SK-N-SH (cell line): ENCODE measurements at regions not wholly inside any gene's neighbourhood (a gene's known extent, or its start where the extent isn't known, plus 50 kb on each side); places are given as distances from the start of the nearest gene placed in this dataset.

Experiments
- CTCF ChIA-PET: fragments of 300-600, 350-600 bp; formaldehyde crosslinking; extraction: SDS; loops from one replicate; lab custom pipeline; 2021; lab: Yijun Ruan, JAX
- POLR2A ChIA-PET: fragments of 350-600 bp; sonication (Branson Sonifier 250); formaldehyde crosslinking; extraction: SDS; loops from one replicate; lab custom pipeline; 2020; ENCODE audit warnings: antibody characterized with exemption, inconsistent platforms; lab: Yijun Ruan, JAX
- DNase-seq: peaks from one replicate; pipeline ENCODE4 v3.0.0; 2012
- H2AFZ ChIP-seq: fragments of 200-600 bp; sonication (generic); 2 replicates; pipeline ENCODE4 v1.8.1; 2016; ENCODE audit warnings: antibody characterized with exemption, mild to moderate bottlenecking, low read depth
- H3F3A ChIP-seq: fragments of 200-600 bp; sonication (generic); replicated peaks from 2 replicates; pipeline ENCODE3; 2016; ENCODE audit warnings: antibody characterized with exemption, mild to moderate bottlenecking; ENCODE audit not compliant: insufficient read depth
- H3K27ac ChIP-seq, 2 experiments: fragments of 200-500 bp in 1 of 2; fragments of 200-600 bp in 1 of 2; sonication (Bioruptor generic) in 1 of 2; sonication (generic), shearing (Covaris generic) in 1 of 2; 2 replicates each; pipeline versions ENCODE4 v1.5.1 to v1.6.1; 2014 to 2016; ENCODE audit warnings: low read depth in 2 of 2, inconsistent platforms in 1 of 2, low read length in 1 of 2, mild to moderate bottlenecking in 1 of 2, mixed read lengths in 1 of 2
- H3K27me3 ChIP-seq: fragments of 200-600 bp; sonication (generic), shearing (Covaris generic); 2 replicates; pipeline ENCODE4 v1.6.1; 2016; ENCODE audit warnings: mixed run types; ENCODE audit not compliant: insufficient read depth
- H3K36me3 ChIP-seq, 2 experiments: fragments of 200-500 bp in 1 of 2; fragments of 200-600 bp in 1 of 2; sonication (Bioruptor generic) in 1 of 2; sonication (generic) in 1 of 2; replicated peaks in 1 of 2; 2 replicates each; pipeline versions ENCODE3 to v1.5.1; 2014 to 2016; ENCODE audit warnings: low read length in 1 of 2, mild to moderate bottlenecking in 1 of 2; ENCODE audit not compliant: insufficient read depth in 2 of 2, control insufficient read depth in 1 of 2
- H3K4me1 ChIP-seq, 2 experiments: fragments of 200-500 bp in 1 of 2; fragments of 200-600 bp in 1 of 2; sonication (Bioruptor generic) in 1 of 2; sonication (generic), shearing (Covaris generic) in 1 of 2; 2 replicates each; pipeline versions ENCODE4 v1.5.1 to v1.6.1; 2014 to 2016; ENCODE audit warnings: low read depth in 1 of 2, low read length in 1 of 2, mixed run types in 1 of 2; ENCODE audit not compliant: insufficient read depth in 2 of 2, control insufficient read depth in 1 of 2
- H3K4me2 ChIP-seq: fragments of 200-600 bp; sonication (generic), shearing (Covaris generic); 2 replicates; pipeline ENCODE4 v1.6.1; 2017; ENCODE audit warnings: mixed run types
- H3K4me3 ChIP-seq, 2 experiments: fragments of 200-500 bp in 1 of 2; fragments of 200-600 bp in 1 of 2; sonication (Bioruptor generic) in 1 of 2; sonication (generic), shearing (Covaris generic) in 1 of 2; 2 replicates each; pipeline versions ENCODE4 v1.5.1 to v1.8.1; 2014 to 2016; ENCODE audit warnings: low read depth in 2 of 2, inconsistent platforms in 1 of 2, low read length in 1 of 2, mild to moderate bottlenecking in 1 of 2, mixed read lengths in 1 of 2, moderate library complexity in 1 of 2
- H3K79me2 ChIP-seq: fragments of 200-600 bp; sonication (generic); 2 replicates; pipeline ENCODE4 v1.8.1; 2017; ENCODE audit warnings: mild to moderate bottlenecking; ENCODE audit not compliant: insufficient read depth
- H3K9ac ChIP-seq: fragments of 200-600 bp; sonication (generic); 2 replicates; pipeline ENCODE4 v1.6.1; 2017; ENCODE audit warnings: mixed run types
- H3K9me2 ChIP-seq: fragments of 200-600 bp; sonication (generic); 2 replicates; pipeline ENCODE4 v1.6.1; 2017; ENCODE audit warnings: mixed run types
- H3K9me3 ChIP-seq: fragments of 200-600 bp; sonication (generic); 2 replicates; pipeline ENCODE4 v1.6.1; 2017; ENCODE audit warnings: mixed run types, mild to moderate bottlenecking, moderate library complexity
- H4K20me1 ChIP-seq: fragments of 200-600 bp; sonication (generic); 2 replicates; pipeline ENCODE4 v1.6.1; 2017; ENCODE audit warnings: mild to moderate bottlenecking, mixed run types; ENCODE audit not compliant: insufficient read depth
- CHD2 ChIP-seq: fragments of 150-350 bp; IDR thresholded peaks from 2 replicates; pipeline ENCODE4 v1.6.1; 2018; ENCODE audit warnings: low read length; ENCODE audit not compliant: partially characterized antibody
- EZH2phosphoT487 ChIP-seq: fragments of 200-600 bp; sonication (generic); IDR thresholded peaks from 2 replicates; pipeline ENCODE4 v1.6.1; 2017; ENCODE audit warnings: low read depth, mixed run types, mild to moderate bottlenecking, antibody characterized with exemption, moderate library complexity, borderline replicate concordance
- GATA2 ChIP-seq: sonication (generic); formaldehyde crosslinking; IDR thresholded peaks from 2 replicates; pipeline ENCODE4 v1.5.0; 2020; ENCODE audit warnings: mild to moderate bottlenecking, missing genetic modification reagents
- MAX ChIP-seq: IDR thresholded peaks from 2 replicates; pipeline ENCODE4 v1.4.0; 2012; ENCODE audit warnings: low read depth
- MXI1 ChIP-seq: IDR thresholded peaks from 2 replicates; pipeline ENCODE4 v1.6.1; 2012; ENCODE audit warnings: mild to moderate bottlenecking, low read depth, low read length, improper control_type of control experiment
- RCOR1 ChIP-seq: fragments of 150-350 bp; IDR thresholded peaks from 2 replicates; pipeline ENCODE4 v1.6.1; 2017; ENCODE audit warnings: antibody characterized with exemption, low read length
- REST ChIP-seq: IDR thresholded peaks from 2 replicates; pipeline ENCODE4 v1.6.1; 2012; ENCODE audit warnings: mild to moderate bottlenecking, low read depth, low read length, moderate library complexity
- SIN3A ChIP-seq: IDR thresholded peaks from 2 replicates; pipeline ENCODE4 v1.6.1; 2012; ENCODE audit warnings: low read depth, mild to moderate bottlenecking, low read length, moderate library complexity, borderline replicate concordance
- TCF12 ChIP-seq: IDR thresholded peaks from 2 replicates; pipeline ENCODE4 v1.4.0; 2012
- TEAD4 ChIP-seq: IDR thresholded peaks from 2 replicates; pipeline ENCODE4 v1.4.0; 2012; ENCODE audit warnings: mild to moderate bottlenecking, borderline replicate concordance; ENCODE audit not compliant: insufficient read depth
- WGBS: methylation state at CpG from one replicate; pipeline ENCODE4 v1.1.6; 2017; ENCODE audit warnings: low lambda C conversion rate; 5-methylcytosine and 5-hydroxymethylcytosine counted together
- TF ChIP-seq, protein P1 (sequence below): IDR thresholded peaks from 2 replicates; pipeline ENCODE4; 2012
- TF ChIP-seq, protein P2 (sequence below): fragments of 200-600 bp; sonication (generic); IDR thresholded peaks from 2 replicates; pipeline ENCODE4 v1.6.1; 2017; ENCODE audit warnings: antibody characterized with exemption, mild to moderate bottlenecking, moderate library complexity

DNA sequence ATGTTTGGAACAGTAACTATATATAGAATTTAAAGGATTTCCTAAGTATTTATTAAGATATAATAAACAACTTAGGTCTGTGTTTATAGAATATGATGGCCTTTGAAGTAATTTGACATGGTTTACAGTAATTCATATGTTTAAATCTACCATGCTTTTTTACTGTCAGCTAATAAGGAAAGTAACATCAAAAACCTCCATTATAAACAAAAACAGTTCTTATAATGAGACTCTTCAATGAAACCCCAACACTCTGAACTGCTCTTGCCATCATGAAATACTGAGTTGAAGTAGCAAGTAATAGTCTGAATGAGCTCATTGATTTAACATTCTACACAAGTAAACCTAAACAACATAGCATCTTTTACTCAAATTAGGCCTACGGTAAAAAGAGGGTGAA is 1236.5 kb downstream of the FSTL5 start:
- 42% methylated on average over 1 of the region's 1 CpG for WGBS
- TF ChIP-seq MAX (no peak), RCOR1 (no peak), TEAD4 (no peak), CHD2 (no peak), MXI1 (no peak), TCF12 (no peak), SIN3A (no peak), REST (no peak), EZH2phosphoT487 (no peak), GATA2 (no peak)
- TF ChIP-seq, protein P1, sequence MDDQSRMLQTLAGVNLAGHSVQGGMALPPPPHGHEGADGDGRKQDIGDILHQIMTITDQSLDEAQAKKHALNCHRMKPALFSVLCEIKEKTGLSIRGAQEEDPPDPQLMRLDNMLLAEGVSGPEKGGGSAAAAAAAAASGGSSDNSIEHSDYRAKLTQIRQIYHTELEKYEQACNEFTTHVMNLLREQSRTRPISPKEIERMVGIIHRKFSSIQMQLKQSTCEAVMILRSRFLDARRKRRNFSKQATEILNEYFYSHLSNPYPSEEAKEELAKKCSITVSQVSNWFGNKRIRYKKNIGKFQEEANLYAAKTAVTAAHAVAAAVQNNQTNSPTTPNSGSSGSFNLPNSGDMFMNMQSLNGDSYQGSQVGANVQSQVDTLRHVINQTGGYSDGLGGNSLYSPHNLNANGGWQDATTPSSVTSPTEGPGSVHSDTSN = no peak
- TF ChIP-seq, protein P2, sequence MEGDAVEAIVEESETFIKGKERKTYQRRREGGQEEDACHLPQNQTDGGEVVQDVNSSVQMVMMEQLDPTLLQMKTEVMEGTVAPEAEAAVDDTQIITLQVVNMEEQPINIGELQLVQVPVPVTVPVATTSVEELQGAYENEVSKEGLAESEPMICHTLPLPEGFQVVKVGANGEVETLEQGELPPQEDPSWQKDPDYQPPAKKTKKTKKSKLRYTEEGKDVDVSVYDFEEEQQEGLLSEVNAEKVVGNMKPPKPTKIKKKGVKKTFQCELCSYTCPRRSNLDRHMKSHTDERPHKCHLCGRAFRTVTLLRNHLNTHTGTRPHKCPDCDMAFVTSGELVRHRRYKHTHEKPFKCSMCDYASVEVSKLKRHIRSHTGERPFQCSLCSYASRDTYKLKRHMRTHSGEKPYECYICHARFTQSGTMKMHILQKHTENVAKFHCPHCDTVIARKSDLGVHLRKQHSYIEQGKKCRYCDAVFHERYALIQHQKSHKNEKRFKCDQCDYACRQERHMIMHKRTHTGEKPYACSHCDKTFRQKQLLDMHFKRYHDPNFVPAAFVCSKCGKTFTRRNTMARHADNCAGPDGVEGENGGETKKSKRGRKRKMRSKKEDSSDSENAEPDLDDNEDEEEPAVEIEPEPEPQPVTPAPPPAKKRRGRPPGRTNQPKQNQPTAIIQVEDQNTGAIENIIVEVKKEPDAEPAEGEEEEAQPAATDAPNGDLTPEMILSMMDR = no peak
- ChIA-PET CTCF (no interaction called here), POLR2A (no interaction called here)
- no peaks in the 10 kb centered on the region for H4K20me1 ChIP-seq
- no peaks in the 10 kb centered on the region for H3F3A ChIP-seq
- no peak overlapping the region for H3K4me2 ChIP-seq
- no peaks in the 10 kb centered on the region for H3K9me3 ChIP-seq
- no peak overlapping the region for H2AFZ ChIP-seq
- H3K4me3 ChIP-seq = no peak overlapping the region
- no peaks in the 10 kb centered on the region for H3K36me3 ChIP-seq
- H3K79me2 ChIP-seq = no peaks in the 10 kb centered on the region
- H3K9ac ChIP-seq = no peak overlapping the region
- no peak overlapping the region for H3K27ac ChIP-seq
- H3K27me3 ChIP-seq = no peaks in the 10 kb centered on the region
- H3K4me1 ChIP-seq = no peaks in the 10 kb centered on the region
- H3K9me2 ChIP-seq = no peaks in the 10 kb centered on the region
- DNase-seq = no peak
